Astrocyte (in vitro differentiated cells and primary cell): ENCODE measurements at regions not wholly inside any gene's neighbourhood (a gene's known extent, or its start where the extent isn't known, plus 50 kb on each side); places are given as distances from the start of the nearest gene placed in this dataset.

ENCODE experiments used
- DNase-seq: peaks from one replicate; pipeline ENCODE4 v3.0.0-alpha.2; 2010; ENCODE audit warnings: low read depth
- FAIRE-seq: peaks from 2 replicates; lab custom pipeline; 2011; peaks lifted over from hg19 to GRCh38; lab: Jason Lieb, UNC
- H2AFZ ChIP-seq: 2 replicates; pipeline ENCODE4 v1.6.0; 2012; ENCODE audit warnings: low read depth, low read length, inconsistent platforms
- H3K27ac ChIP-seq: 2 replicates; pipeline ENCODE4 v1.5.1; 2011; ENCODE audit warnings: low read depth, low read length, inconsistent platforms
- H3K27me3 ChIP-seq: 2 replicates; pipeline ENCODE4 v1.6.0; 2011; ENCODE audit warnings: low read length, inconsistent platforms; ENCODE audit not compliant: insufficient read depth
- H3K36me3 ChIP-seq: 2 replicates; pipeline ENCODE4 v1.5.1; 2011; ENCODE audit warnings: low read length, inconsistent platforms; ENCODE audit not compliant: insufficient read depth
- H3K4me1 ChIP-seq: 2 replicates; pipeline ENCODE4 v1.5.1; 2011; ENCODE audit warnings: low read length, inconsistent platforms; ENCODE audit not compliant: insufficient read depth
- H3K4me2 ChIP-seq: 2 replicates; pipeline ENCODE4 v1.6.0; 2012; ENCODE audit warnings: low read length, inconsistent platforms
- H3K4me3 ChIP-seq: 2 replicates; pipeline ENCODE4 v1.5.1; 2011; ENCODE audit warnings: low read depth, mild to moderate bottlenecking, low read length, inconsistent platforms; ENCODE audit not compliant: insufficient read depth
- H3K79me2 ChIP-seq: 2 replicates; pipeline ENCODE4 v1.6.0; 2012; ENCODE audit warnings: mild to moderate bottlenecking, low read length, inconsistent platforms; ENCODE audit not compliant: insufficient read depth
- H3K9ac ChIP-seq: 2 replicates; pipeline ENCODE4 v1.6.0; 2012; ENCODE audit warnings: mild to moderate bottlenecking, low read length, inconsistent platforms
- H3K9me3 ChIP-seq: 2 replicates; pipeline ENCODE4 v1.5.1; 2012; ENCODE audit warnings: low read depth, mild to moderate bottlenecking, low read length, inconsistent platforms; ENCODE audit not compliant: insufficient read depth
- H4K20me1 ChIP-seq: 2 replicates; pipeline ENCODE4 v1.6.0; 2012; ENCODE audit warnings: low read length, inconsistent platforms; ENCODE audit not compliant: insufficient read depth
- H3K27ac Mint-ChIP-seq: one replicate; pipeline ENCODE4 v1.8.0; 2021; ENCODE audit warnings: mild to moderate bottlenecking, mixed read lengths; ENCODE audit not compliant: unreplicated experiment
- H3K27me3 Mint-ChIP-seq: one replicate; pipeline ENCODE4 v1.8.0; 2021; ENCODE audit warnings: low read depth, mixed read lengths; ENCODE audit not compliant: unreplicated experiment
- H3K36me3 Mint-ChIP-seq: one replicate; pipeline ENCODE4 v1.8.0; 2021; ENCODE audit warnings: low read depth, mixed read lengths; ENCODE audit not compliant: unreplicated experiment
- H3K4me1 Mint-ChIP-seq: one replicate; pipeline ENCODE4 v1.8.0; 2021; ENCODE audit warnings: low read depth, mixed read lengths; ENCODE audit not compliant: unreplicated experiment
- H3K4me3 Mint-ChIP-seq: one replicate; pipeline ENCODE4 v1.8.0; 2021; ENCODE audit warnings: mild to moderate bottlenecking, moderate library complexity, mixed read lengths; ENCODE audit not compliant: unreplicated experiment
- H3K9me3 Mint-ChIP-seq: one replicate; pipeline ENCODE4 v1.8.0; 2021; ENCODE audit warnings: mild to moderate bottlenecking, mixed read lengths; ENCODE audit not compliant: unreplicated experiment
- EZH2 ChIP-seq: IDR thresholded peaks from 2 replicates; pipeline ENCODE4 v1.6.1; 2012; ENCODE audit warnings: mild to moderate bottlenecking, low read length, inconsistent platforms; ENCODE audit not compliant: insufficient read depth
- TF ChIP-seq, protein P1 (sequence below): IDR thresholded peaks from 2 replicates; pipeline ENCODE4 v1.5.1; 2011; ENCODE audit warnings: low read depth, mild to moderate bottlenecking, inconsistent platforms, low read length, moderate library complexity; ENCODE audit not compliant: insufficient read depth

DNA sequence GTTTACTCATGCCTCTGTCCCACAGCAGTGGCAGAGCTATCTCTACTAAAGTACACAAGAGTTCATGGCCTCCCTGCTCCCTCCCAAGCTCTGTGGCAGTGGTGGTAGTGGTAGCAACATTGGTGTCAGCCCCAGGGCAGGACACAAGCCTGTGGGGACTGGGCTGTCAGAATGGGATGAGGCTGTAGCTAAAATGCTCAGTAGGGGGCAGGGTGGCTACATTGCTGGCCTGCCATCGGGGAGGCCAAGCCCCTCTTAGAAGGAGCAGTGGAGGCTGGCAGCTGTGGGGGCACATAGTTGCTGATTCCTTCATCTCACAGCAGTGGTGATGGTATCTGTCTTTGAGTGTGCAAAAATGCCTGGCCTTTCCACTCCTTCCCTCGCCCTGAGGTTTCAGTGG lies 461.7 kb downstream of the PCDH18 start:
- FAIRE-seq (no peak), DNase-seq (no peak)
- H3K9me3 Mint-ChIP-seq, result peaks cover 2% of the 10 kb centered on the region
- Histone ChIP-seq H4K20me1 (no peaks in the 10 kb centered on the region), H3K4me2 (no peak overlapping the region), H3K4me3 (no peak overlapping the region), H3K27me3 (no peaks in the 10 kb centered on the region), H3K4me1 (no peaks in the 10 kb centered on the region), H3K27ac (no peak overlapping the region), H3K9ac (no peak overlapping the region), H3K36me3 (no peaks in the 10 kb centered on the region), H2AFZ (no peak overlapping the region), H3K79me2 (no peaks in the 10 kb centered on the region), H3K9me3 (no peaks in the 10 kb centered on the region)
- H3K27me3 Mint-ChIP-seq, result no peaks in the 10 kb centered on the region
- no peak overlapping the region for H3K4me3 Mint-ChIP-seq
- peaks cover 7% of the 10 kb centered on the region for H3K4me1 Mint-ChIP-seq
- no peaks in the 10 kb centered on the region for H3K36me3 Mint-ChIP-seq
- H3K27ac Mint-ChIP-seq, result no peak overlapping the region
- TF ChIP-seq EZH2, result no peak
- TF ChIP-seq, protein P1, sequence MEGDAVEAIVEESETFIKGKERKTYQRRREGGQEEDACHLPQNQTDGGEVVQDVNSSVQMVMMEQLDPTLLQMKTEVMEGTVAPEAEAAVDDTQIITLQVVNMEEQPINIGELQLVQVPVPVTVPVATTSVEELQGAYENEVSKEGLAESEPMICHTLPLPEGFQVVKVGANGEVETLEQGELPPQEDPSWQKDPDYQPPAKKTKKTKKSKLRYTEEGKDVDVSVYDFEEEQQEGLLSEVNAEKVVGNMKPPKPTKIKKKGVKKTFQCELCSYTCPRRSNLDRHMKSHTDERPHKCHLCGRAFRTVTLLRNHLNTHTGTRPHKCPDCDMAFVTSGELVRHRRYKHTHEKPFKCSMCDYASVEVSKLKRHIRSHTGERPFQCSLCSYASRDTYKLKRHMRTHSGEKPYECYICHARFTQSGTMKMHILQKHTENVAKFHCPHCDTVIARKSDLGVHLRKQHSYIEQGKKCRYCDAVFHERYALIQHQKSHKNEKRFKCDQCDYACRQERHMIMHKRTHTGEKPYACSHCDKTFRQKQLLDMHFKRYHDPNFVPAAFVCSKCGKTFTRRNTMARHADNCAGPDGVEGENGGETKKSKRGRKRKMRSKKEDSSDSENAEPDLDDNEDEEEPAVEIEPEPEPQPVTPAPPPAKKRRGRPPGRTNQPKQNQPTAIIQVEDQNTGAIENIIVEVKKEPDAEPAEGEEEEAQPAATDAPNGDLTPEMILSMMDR, result no peak

DNA sequence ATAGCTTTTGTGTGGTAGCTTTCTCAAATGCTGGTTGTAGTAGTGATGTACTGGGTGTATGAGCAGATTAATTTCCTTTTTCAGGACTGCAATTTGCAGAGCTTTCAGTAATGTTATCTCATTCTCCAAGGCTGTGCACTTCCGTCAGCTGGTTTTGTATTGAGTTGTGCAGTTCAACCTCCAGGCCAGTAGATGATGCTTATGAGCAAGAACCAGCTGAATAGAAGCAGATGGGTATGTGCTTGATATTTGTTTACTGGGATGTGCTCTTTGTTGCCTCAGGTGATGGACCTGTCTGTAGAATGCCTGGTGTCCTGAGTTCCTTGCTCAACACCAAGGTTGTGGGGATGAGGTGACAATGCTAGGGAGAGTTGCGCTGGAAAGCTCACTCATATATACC lies 462.8 kb downstream of the PCDH18 start:
- H3K27me3 ChIP-seq, result no peaks in the 10 kb centered on the region
- no peak overlapping the region for H3K27ac ChIP-seq
- TF ChIP-seq, protein P1, result no peak
- TF ChIP-seq EZH2, result no peak
- FAIRE-seq, result no peak
- no peaks in the 10 kb centered on the region for H3K9me3 ChIP-seq
- H3K27me3 Mint-ChIP-seq, result no peaks in the 10 kb centered on the region
- no peak for DNase-seq
- no peaks in the 10 kb centered on the region for H4K20me1 ChIP-seq
- no peak overlapping the region for H2AFZ ChIP-seq
- peaks cover 2% of the 10 kb centered on the region for H3K9me3 Mint-ChIP-seq
- no peak overlapping the region for H3K4me3 Mint-ChIP-seq
- no peaks in the 10 kb centered on the region for H3K36me3 Mint-ChIP-seq
- no peak overlapping the region for H3K4me3 ChIP-seq
- H3K4me2 ChIP-seq, result no peak overlapping the region
- H3K36me3 ChIP-seq, result no peaks in the 10 kb centered on the region
- no peaks in the 10 kb centered on the region for H3K4me1 ChIP-seq
- no peak overlapping the region for H3K27ac Mint-ChIP-seq
- peaks cover 11% of the 10 kb centered on the region for H3K4me1 Mint-ChIP-seq
- H3K9ac ChIP-seq, result no peak overlapping the region
- H3K79me2 ChIP-seq, result no peaks in the 10 kb centered on the region

DNA sequence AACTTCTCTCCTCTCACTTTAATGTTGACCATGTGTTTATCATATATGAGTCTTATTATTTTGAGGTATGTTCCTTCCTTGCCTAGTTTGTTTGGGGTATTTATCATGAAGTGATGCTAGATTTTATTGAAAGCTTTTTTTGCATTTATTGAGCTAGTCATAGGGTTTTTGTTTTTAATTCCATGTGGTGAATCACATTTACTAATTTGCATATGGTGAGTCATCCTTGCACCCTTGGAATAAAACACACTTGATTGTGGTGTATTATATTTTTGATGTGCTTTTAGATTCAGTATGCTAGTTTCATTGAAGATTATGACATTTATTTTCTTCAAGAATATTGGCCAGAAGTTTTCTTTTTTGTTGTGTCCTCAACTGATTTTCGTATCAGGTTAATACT lies 464.6 kb downstream of the PCDH18 start:
- Mint-ChIP-seq H3K9me3 (peaks cover 2% of the 10 kb centered on the region), H3K27ac (peak overlapping the region; percentile 10), H3K36me3 (no peaks in the 10 kb centered on the region), H3K4me3 (no peak overlapping the region), H3K27me3 (no peaks in the 10 kb centered on the region), H3K4me1 (peaks cover 15% of the 10 kb centered on the region)
- Histone ChIP-seq H3K27me3 (no peaks in the 10 kb centered on the region), H3K36me3 (no peaks in the 10 kb centered on the region), H3K4me3 (no peak overlapping the region), H3K4me1 (no peaks in the 10 kb centered on the region), H3K79me2 (no peaks in the 10 kb centered on the region), H2AFZ (no peak overlapping the region), H3K9ac (no peak overlapping the region), H4K20me1 (no peaks in the 10 kb centered on the region), H3K27ac (no peak overlapping the region), H3K9me3 (no peaks in the 10 kb centered on the region), H3K4me2 (no peak overlapping the region)
- FAIRE-seq, result no peak
- TF ChIP-seq, protein P1, result no peak
- no peak for TF ChIP-seq EZH2
- DNase-seq, result peak; percentile 4
